HepG2 (cell line): ENCODE measurements at regions not wholly inside any gene's neighbourhood (a gene's known extent, or its start where the extent isn't known, plus 50 kb on each side); places are given as distances from the start of the nearest gene placed in this dataset.

ENCODE experiments used
- ATAC-seq: fragments of 200-7000 bp; cut with Tn5 transposase; 3 replicates; pipeline ENCODE4 v1.9.1; 2020; ENCODE audit warnings: mild to moderate bottlenecking, moderate library complexity
- BruUV-seq: library from RNA; stranded (reverse); fragments of 400-500 nt; replicated peaks from 2 replicates; lab custom pipeline; 2021; lab: Mats Ljungman, UMichigan
- CTCF ChIA-PET: fragments of 300-600 bp; formaldehyde crosslinking; extraction: SDS; loops from one replicate; lab custom pipeline; 2021; ENCODE audit warnings: low total read pairs, inconsistent platforms, low intra/inter-chr PET ratio; lab: Yijun Ruan, JAX
- POLR2A ChIA-PET: fragments of 350-600 bp; sonication (Branson Sonifier 250); formaldehyde crosslinking; loops from one replicate; lab custom pipeline; 2020; ENCODE audit warnings: antibody characterized with exemption, inconsistent platforms; lab: Yijun Ruan, JAX
- DNase-seq: peaks from one replicate; pipeline ENCODE4 v3.0.0-alpha.2; 2015; ENCODE audit warnings: low spot score
- FAIRE-seq: peaks from 3 replicates; lab custom pipeline; 2011; peaks lifted over from hg19 to GRCh38; lab: Jason Lieb, UNC
- H2AFZ ChIP-seq: one replicate; pipeline ENCODE4 v1.6.1; 2011; ENCODE audit warnings: low read length, inconsistent platforms
- H3K27ac ChIP-seq: fragments of 300-600 bp; 3 replicates; pipeline ENCODE4 v1.8.0; 2011; ENCODE audit warnings: mixed run types, mild to moderate bottlenecking, mixed read lengths, low read length, inconsistent platforms; ENCODE audit not compliant: insufficient read depth; ENCODE audit errors: extremely low read length
- H3K27me3 ChIP-seq, 2 experiments: fragments of 200-600 bp in 1 of 2; 2 replicates in 1 of 2; 3 replicates in 1 of 2; pipeline versions ENCODE4 v1.6.0 to v1.8.0; 2011; ENCODE audit warnings: low read length in 2 of 2, mild to moderate bottlenecking in 2 of 2, moderate library complexity in 2 of 2, inconsistent platforms in 1 of 2; ENCODE audit not compliant: insufficient read depth in 2 of 2, control insufficient read depth in 1 of 2
- H3K36me3 ChIP-seq, 2 experiments: fragments of 200-600 bp in 1 of 2; replicated peaks in 1 of 2; 2 replicates in 1 of 2; 3 replicates in 1 of 2; pipeline versions ENCODE4 v1.5.1 to v1.8.0; 2011; ENCODE audit warnings: low read length in 2 of 2, inconsistent platforms in 1 of 2; ENCODE audit not compliant: insufficient read depth in 2 of 2, control insufficient read depth in 1 of 2
- H3K4me1 ChIP-seq: 2 replicates; pipeline ENCODE4 v1.5.1; 2012; ENCODE audit warnings: low read length, inconsistent platforms; ENCODE audit not compliant: insufficient read depth
- H3K4me2 ChIP-seq: 2 replicates; pipeline ENCODE4 v1.6.0; 2011; ENCODE audit warnings: low read depth, low read length, inconsistent platforms
- H3K4me3 ChIP-seq, 3 experiments: fragments of 200-600 bp in 1 of 3; sonication (generic), shearing (Covaris generic) in 1 of 3; replicated peaks in 1 of 3; 2 replicates each; pipeline ENCODE4 v1.5.1; 2011 to 2016; ENCODE audit warnings: low read length in 3 of 3, inconsistent platforms in 2 of 3, low read depth in 2 of 3, mild to moderate bottlenecking in 2 of 3, control low read depth in 1 of 3, mixed read lengths in 1 of 3; ENCODE audit not compliant: insufficient read depth in 1 of 3
- H3K79me2 ChIP-seq: one replicate; pipeline ENCODE4 v1.6.1; 2011; ENCODE audit warnings: low read length, inconsistent platforms; ENCODE audit not compliant: insufficient read depth
- H3K9ac ChIP-seq: 2 replicates; pipeline ENCODE4 v1.6.0; 2011; ENCODE audit warnings: mild to moderate bottlenecking, low read depth, low read length, inconsistent platforms; ENCODE audit not compliant: insufficient read depth
- H3K9me3 ChIP-seq: 2 replicates; pipeline ENCODE4 v1.5.1; 2012; ENCODE audit warnings: mild to moderate bottlenecking, low read length
- H4K20me1 ChIP-seq: 2 replicates; pipeline ENCODE4 v1.6.0; 2011; ENCODE audit warnings: inconsistent platforms, mild to moderate bottlenecking, low read length, moderate library complexity; ENCODE audit not compliant: insufficient read depth
- ELF1 ChIP-seq: sonication (generic); formaldehyde crosslinking; IDR thresholded peaks from 2 replicates; pipeline ENCODE4 v1.4.0; 2020; ENCODE audit warnings: missing genetic modification reagents
- KDM3A ChIP-seq: IDR thresholded peaks from 2 replicates; pipeline ENCODE4 v1.6.1; 2018; ENCODE audit warnings: low read depth, missing compliant biosample characterization
- LCORL ChIP-seq, 2 experiments: fragments of 450-650 bp in 1 of 2; sonication (generic) in 1 of 2; formaldehyde crosslinking in 1 of 2; IDR thresholded peaks; 2 replicates each; pipeline versions ENCODE4 v1.5.0 to v1.6.1; 2017 to 2020; ENCODE audit warnings: antibody characterized with exemption in 1 of 2, missing genetic modification reagents in 1 of 2
- SNRNP70 ChIP-seq: fragments of 200-400 bp; formaldehyde crosslinking; IDR thresholded peaks from 2 replicates; pipeline ENCODE4 v1.6.1; 2017; ENCODE audit warnings: mild to moderate bottlenecking, low read depth, low read length, moderate library complexity
- ZNF138 ChIP-seq: sonication (generic); formaldehyde crosslinking; IDR thresholded peaks from 2 replicates; pipeline ENCODE4 v1.5.0; 2020; ENCODE audit warnings: mild to moderate bottlenecking, low read depth, missing genetic modification reagents
- ZNF34 ChIP-seq: sonication (generic); formaldehyde crosslinking; IDR thresholded peaks from 2 replicates; pipeline ENCODE4 v1.4.0; 2020; ENCODE audit warnings: mild to moderate bottlenecking, missing genetic modification reagents, borderline replicate concordance
- WGBS: methylation state at CpG from one replicate; pipeline ENCODE4 v1.1.6; 2017; ENCODE audit warnings: low lambda C conversion rate; 5-methylcytosine and 5-hydroxymethylcytosine counted together
- in situ Hi-C: cut with HindIII; loops from 2 replicates; pipeline ENCODE4 v1.10.0; 2017; ENCODE audit warnings: low pct_unique_long_range_greater_than_20kb; ENCODE audit not compliant: extremely low pct_ligation_motif_present
- intact Hi-C: fragments of 100-400 bp; cut with micrococcal nuclease; formaldehyde crosslinking; loops from one replicate; pipeline ENCODE4 v1.10.0; 2022; ENCODE audit not compliant: unreplicated experiment
- TF ChIP-seq, protein P1 (sequence below): sonication (generic); formaldehyde crosslinking; IDR thresholded peaks from 2 replicates; pipeline ENCODE4 v1.4.0; 2020; ENCODE audit warnings: missing genetic modification reagents
- TF ChIP-seq, protein P2 (sequence below): sonication (generic); formaldehyde crosslinking; IDR thresholded peaks from 2 replicates; pipeline ENCODE4 v1.8.1; 2023; ENCODE audit warnings: mild to moderate bottlenecking, moderate library complexity, missing genetic modification reagents
- TF ChIP-seq, protein P3 (sequence below): sonication (generic); formaldehyde crosslinking; IDR thresholded peaks from 2 replicates; pipeline ENCODE4 v1.8.1; 2023; ENCODE audit warnings: mild to moderate bottlenecking, missing genetic modification reagents, borderline replicate concordance
- TF ChIP-seq, protein P4 (sequence below): sonication (generic); formaldehyde crosslinking; IDR thresholded peaks from 2 replicates; pipeline ENCODE4 v1.9.0; 2021; ENCODE audit warnings: mild to moderate bottlenecking, missing genetic modification reagents

DNA sequence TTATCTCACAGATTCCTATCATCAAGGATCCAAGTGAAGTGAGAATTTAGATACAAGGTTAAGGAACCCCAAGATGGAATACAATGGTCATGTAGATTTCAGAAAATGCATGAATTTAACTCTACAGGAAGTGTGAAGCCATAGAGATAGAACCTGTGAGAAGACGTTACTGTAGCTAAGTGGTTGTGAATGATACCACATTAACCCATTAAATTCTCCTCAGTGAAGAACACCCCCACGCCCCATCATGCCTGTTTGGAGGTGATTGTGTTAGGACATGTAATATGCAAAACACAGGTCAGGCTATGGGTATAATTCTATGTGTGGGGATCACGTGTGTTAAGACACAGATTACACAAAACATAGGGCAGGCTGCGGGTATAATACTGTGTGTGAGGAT is 1166.7 kb downstream of the EFNB2 start:
- H3K79me2 ChIP-seq, result no peaks in the 10 kb centered on the region
- H3K9me3 ChIP-seq, result peaks cover 50% of the 10 kb centered on the region
- H3K27me3 ChIP-seq, result no peaks in the 10 kb centered on the region; a peak in 1 of 5 replicates
- 0% methylated on average over 4 of the region's 4 CpGs for WGBS
- no peaks in the 10 kb centered on the region for H3K36me3 ChIP-seq
- no peak for FAIRE-seq
- H3K4me1 ChIP-seq, result no peaks in the 10 kb centered on the region
- BruUV-seq, result no TSS peak
- POLR2A ChIA-PET, result no interaction called here
- intact Hi-C loops (no loop called here), in situ Hi-C loops (no loop called here)
- H3K4me3 ChIP-seq, result no peak overlapping the region
- H2AFZ ChIP-seq, result no peak overlapping the region
- no peak overlapping the region for H3K4me2 ChIP-seq
- H3K27ac ChIP-seq, result no peak overlapping the region
- H3K9ac ChIP-seq, result no peak overlapping the region
- TF ChIP-seq, protein P1, sequence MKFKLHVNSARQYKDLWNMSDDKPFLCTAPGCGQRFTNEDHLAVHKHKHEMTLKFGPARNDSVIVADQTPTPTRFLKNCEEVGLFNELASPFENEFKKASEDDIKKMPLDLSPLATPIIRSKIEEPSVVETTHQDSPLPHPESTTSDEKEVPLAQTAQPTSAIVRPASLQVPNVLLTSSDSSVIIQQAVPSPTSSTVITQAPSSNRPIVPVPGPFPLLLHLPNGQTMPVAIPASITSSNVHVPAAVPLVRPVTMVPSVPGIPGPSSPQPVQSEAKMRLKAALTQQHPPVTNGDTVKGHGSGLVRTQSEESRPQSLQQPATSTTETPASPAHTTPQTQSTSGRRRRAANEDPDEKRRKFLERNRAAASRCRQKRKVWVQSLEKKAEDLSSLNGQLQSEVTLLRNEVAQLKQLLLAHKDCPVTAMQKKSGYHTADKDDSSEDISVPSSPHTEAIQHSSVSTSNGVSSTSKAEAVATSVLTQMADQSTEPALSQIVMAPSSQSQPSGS (CRISPR knock-in tag), result no peak
- TF ChIP-seq ELF1 (CRISPR knock-in tag) (no peak), ZNF34 (CRISPR knock-in tag) (no peak), SNRNP70 (no peak), ZNF138 (no peak), KDM3A (CRISPR knock-in tag) (no peak)
- TF ChIP-seq, protein P2, sequence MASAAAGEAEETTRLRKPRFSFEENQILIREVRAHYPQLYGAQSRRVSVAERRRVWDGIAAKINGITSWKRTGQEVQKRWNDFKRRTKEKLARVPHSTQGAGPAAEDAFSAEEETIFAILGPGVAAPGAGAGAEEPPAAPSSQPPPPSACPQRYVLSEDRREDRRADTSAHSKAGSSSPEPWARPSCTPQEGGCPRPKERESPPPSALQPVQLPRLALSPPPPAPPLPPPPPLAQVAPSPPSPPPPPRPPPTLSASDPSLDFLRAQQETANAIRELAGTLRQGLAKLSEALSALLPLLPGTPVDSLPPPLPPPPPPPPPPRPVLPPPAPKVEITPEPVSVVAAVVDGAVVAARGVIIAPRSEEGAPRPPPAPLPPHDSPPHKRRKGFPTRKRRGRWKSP (CRISPR knock-in tag), result no peak
- no peaks in the 10 kb centered on the region for H4K20me1 ChIP-seq
- CTCF ChIA-PET, result no interaction called here
- no peak for ATAC-seq
- DNase-seq, result no peak

DNA sequence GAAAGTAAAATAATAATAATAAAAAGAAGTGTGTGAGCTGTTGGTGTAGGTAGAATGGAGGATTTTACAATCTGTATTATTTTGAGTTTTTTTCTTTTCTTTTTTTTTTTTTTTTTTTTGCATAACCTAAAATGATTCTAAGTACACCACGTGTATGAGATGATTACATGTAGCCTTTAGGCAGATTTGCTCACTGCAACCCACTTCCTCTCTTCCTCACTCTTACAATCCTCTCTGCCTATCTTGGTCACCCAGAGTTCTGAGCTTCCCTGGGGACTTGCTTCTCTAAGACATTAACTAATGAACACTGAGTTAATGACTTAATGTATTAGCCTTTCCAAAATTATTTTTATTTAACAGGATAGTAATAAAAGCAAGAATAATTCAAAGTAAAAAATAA is 1169.6 kb downstream of the EFNB2 start:
- in situ Hi-C loops, result no loop called here
- Histone ChIP-seq H3K36me3 (no peaks in the 10 kb centered on the region), H3K4me3 (no peak overlapping the region), H3K9me3 (peaks cover 47% of the 10 kb centered on the region), H4K20me1 (no peaks in the 10 kb centered on the region), H3K4me1 (no peaks in the 10 kb centered on the region), H3K27me3 (no peaks in the 10 kb centered on the region; a peak in 1 of 5 replicates), H3K9ac (no peak overlapping the region), H3K4me2 (no peak overlapping the region), H3K27ac (no peak overlapping the region), H2AFZ (no peak overlapping the region), H3K79me2 (no peaks in the 10 kb centered on the region)
- ATAC-seq (no peak), FAIRE-seq (no peak), DNase-seq (no peak)
- POLR2A ChIA-PET, result no interaction called here
- CTCF ChIA-PET, result no interaction called here
- BruUV-seq, result no TSS peak
- 11% methylated on average over 1 of the region's 1 CpG for WGBS
- intact Hi-C loops, result no loop called here
- TF ChIP-seq, protein P3, sequence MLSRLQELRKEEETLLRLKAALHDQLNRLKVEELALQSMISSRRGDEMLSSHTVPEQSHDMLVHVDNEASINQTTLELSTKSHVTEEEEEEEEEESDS (CRISPR knock-in tag), result no peak
- TF ChIP-seq, protein P4, sequence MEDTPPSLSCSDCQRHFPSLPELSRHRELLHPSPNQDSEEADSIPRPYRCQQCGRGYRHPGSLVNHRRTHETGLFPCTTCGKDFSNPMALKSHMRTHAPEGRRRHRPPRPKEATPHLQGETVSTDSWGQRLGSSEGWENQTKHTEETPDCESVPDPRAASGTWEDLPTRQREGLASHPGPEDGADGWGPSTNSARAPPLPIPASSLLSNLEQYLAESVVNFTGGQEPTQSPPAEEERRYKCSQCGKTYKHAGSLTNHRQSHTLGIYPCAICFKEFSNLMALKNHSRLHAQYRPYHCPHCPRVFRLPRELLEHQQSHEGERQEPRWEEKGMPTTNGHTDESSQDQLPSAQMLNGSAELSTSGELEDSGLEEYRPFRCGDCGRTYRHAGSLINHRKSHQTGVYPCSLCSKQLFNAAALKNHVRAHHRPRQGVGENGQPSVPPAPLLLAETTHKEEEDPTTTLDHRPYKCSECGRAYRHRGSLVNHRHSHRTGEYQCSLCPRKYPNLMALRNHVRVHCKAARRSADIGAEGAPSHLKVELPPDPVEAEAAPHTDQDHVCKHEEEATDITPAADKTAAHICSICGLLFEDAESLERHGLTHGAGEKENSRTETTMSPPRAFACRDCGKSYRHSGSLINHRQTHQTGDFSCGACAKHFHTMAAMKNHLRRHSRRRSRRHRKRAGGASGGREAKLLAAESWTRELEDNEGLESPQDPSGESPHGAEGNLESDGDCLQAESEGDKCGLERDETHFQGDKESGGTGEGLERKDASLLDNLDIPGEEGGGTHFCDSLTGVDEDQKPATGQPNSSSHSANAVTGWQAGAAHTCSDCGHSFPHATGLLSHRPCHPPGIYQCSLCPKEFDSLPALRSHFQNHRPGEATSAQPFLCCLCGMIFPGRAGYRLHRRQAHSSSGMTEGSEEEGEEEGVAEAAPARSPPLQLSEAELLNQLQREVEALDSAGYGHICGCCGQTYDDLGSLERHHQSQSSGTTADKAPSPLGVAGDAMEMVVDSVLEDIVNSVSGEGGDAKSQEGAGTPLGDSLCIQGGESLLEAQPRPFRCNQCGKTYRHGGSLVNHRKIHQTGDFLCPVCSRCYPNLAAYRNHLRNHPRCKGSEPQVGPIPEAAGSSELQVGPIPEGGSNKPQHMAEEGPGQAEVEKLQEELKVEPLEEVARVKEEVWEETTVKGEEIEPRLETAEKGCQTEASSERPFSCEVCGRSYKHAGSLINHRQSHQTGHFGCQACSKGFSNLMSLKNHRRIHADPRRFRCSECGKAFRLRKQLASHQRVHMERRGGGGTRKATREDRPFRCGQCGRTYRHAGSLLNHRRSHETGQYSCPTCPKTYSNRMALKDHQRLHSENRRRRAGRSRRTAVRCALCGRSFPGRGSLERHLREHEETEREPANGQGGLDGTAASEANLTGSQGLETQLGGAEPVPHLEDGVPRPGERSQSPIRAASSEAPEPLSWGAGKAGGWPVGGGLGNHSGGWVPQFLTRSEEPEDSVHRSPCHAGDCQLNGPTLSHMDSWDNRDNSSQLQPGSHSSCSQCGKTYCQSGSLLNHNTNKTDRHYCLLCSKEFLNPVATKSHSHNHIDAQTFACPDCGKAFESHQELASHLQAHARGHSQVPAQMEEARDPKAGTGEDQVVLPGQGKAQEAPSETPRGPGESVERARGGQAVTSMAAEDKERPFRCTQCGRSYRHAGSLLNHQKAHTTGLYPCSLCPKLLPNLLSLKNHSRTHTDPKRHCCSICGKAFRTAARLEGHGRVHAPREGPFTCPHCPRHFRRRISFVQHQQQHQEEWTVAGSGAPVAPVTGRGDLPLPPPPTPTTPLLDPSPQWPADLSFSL (CRISPR knock-in tag), result no peak
- no peak for TF ChIP-seq LCORL (IDR thresholded peaks at IDR 0.05)
- no peak for TF ChIP-seq LCORL (CRISPR knock-in tag; IDR thresholded peaks at IDR 0.05)
